ENCODE measurements at regions not wholly inside any gene's neighbourhood (a gene's known extent, or its start where the extent isn't known, plus 50 kb on each side); places are given as distances from the start of the nearest gene placed in this dataset.

DNA sequence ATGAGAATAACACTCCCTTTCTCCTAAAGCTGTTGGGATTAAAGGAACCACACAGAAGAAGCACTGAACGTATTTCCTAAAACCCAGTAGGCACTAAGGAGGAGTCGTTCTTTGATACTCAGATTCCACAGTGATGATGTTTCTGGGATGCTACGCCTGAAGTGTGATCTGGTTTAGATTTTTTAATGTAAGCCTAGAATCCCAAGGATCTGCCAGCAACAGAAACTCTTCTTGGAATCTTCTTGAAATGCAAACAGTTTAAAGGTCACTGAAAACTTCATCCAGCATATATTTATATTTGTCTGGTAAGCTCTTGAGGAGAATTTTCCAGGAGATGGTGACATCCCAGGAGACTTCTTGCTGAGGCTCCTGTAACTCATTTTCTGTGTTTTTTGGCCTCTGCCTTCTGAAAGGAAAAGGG is 247.6 kb upstream of the TRIB2 start:
- TF ChIP-seq, protein P1, sequence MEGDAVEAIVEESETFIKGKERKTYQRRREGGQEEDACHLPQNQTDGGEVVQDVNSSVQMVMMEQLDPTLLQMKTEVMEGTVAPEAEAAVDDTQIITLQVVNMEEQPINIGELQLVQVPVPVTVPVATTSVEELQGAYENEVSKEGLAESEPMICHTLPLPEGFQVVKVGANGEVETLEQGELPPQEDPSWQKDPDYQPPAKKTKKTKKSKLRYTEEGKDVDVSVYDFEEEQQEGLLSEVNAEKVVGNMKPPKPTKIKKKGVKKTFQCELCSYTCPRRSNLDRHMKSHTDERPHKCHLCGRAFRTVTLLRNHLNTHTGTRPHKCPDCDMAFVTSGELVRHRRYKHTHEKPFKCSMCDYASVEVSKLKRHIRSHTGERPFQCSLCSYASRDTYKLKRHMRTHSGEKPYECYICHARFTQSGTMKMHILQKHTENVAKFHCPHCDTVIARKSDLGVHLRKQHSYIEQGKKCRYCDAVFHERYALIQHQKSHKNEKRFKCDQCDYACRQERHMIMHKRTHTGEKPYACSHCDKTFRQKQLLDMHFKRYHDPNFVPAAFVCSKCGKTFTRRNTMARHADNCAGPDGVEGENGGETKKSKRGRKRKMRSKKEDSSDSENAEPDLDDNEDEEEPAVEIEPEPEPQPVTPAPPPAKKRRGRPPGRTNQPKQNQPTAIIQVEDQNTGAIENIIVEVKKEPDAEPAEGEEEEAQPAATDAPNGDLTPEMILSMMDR (IDR thresholded peaks at IDR 0.05), result no peak
- TF ChIP-seq POLR2AphosphoS5 (IDR thresholded peaks at IDR 0.05) (no peak), POLR2A (IDR thresholded peaks at IDR 0.05) (no peak)
